HG03066 (cell line): ENCODE measurements at regions not wholly inside any gene's neighbourhood (a gene's known extent, or its start where the extent isn't known, plus 50 kb on each side); places are given as distances from the start of the nearest gene placed in this dataset.
"Not testable (repeated sequence)": the region's sequence is repeated elsewhere in the genome, so short reads cannot be mapped to it uniquely, and the experiment has no call there.

ENCODE experiments used
- ATAC-seq: cut with Tn5 transposase; IDR thresholded peaks from one replicate; pipeline ENCODE4 v1.9.1; 2021; ENCODE audit warnings: low read depth; ENCODE audit not compliant: unreplicated experiment

DNA sequence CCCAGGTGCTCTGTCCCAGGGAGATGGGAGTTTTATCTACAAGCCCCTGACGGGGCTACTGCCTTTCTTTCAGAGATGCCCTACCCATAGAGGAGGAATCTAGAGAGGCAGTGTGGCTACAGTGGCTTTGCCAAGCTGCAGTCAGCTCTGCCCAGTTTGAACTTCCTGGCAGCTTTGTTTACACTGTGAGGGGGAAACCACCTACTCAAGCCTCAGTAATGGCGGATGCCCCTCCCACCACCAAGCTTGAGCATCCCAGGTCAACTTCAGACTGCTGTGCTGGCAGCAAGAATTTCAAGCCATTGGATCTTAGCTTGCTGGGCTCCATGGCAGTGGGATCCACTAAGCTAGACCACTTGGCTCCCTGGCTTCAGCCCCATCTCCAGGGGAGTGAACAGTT lies 53.1 kb upstream of the TMEM252 start:
- not testable (repeated sequence) for ATAC-seq

DNA sequence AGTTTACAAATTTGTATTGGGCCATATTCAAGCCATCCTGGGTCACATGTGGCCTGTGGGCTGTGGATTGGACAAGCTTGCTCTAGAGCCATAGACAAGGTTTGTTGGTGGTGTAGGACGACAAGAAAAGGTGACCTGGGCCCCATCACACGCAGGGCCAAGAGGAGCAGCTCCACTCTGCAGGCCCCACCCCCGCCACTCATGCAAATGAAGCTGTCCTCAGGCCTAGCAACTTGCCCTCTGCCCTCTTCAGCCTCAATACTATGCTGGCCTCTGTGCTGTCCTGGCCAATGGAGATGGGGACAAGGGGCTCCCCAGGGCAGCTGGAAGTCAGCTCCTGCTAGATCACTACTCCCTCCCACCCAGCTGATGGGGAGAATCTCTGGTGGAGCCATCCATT lies 55.2 kb upstream of the TMEM252 start:
- no peak for ATAC-seq

DNA sequence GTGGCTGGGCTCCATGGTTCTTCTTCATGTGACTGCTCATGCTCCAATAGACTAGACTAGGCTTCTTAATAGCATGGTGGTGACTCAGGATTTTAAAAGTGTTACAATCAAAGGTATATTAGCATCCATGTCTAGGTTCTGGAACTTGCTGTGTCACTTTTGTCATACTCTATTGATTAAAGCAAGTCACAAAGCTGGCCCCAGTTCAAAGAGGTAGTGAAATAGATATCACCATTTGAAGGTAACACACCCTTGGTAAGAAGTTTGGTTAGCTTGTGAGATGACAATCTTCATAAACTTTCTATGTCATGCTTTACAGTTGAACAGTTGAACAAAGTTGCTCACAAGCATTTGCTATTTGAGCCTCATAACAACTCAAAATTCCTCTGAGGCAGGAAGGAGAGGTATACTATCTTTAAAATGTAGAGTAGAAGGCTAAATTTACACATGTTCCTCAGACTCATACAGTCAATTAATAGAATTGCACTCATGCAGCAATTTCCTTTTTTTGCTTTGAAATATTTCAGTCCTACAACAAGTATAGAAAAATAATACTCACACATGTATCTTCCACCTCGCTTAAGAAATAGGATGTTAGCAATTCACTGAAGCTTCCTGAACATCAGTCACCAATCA lies 56.8 kb upstream of the TMEM252 start:
- ATAC-seq, result no peak

DNA sequence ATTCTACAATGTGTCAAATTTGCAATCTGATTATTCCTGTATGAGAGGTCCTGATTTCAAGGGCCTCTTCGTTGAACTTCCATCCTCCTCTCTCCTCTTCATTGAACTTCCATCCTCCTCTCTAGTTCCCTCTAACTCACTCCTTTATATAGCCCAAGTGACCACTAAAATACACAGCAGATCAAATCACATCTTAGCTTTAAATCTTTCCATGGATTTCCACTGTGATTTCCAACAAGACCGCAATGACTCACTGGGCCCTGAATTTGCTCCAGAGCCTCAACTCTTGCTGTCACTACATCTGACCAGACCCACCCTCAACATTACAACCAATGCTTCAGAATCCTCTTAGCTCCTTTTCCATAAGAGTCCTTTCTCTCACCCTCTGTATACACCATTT lies 59.1 kb upstream of the TMEM252 start:
- ATAC-seq, result no peak

DNA sequence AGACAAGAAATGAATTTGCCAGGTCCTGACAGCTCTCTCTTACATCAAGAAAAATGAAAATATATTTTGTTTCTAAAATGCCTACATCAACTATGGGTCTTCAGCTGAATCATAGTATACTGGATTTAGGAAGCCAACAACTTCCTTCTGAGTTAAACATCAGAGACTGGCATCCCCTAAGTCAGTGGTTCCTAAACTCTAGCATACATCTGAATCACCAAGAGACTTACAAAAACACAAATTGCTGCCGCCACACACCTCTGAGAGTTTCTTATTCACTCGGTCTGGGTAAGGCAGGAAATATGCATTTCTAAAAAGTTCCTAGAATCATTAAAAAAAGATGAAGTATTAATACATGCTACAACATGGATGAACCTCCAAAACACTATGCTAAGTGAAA lies 60.4 kb upstream of the TMEM252 start:
- no peak for ATAC-seq

DNA sequence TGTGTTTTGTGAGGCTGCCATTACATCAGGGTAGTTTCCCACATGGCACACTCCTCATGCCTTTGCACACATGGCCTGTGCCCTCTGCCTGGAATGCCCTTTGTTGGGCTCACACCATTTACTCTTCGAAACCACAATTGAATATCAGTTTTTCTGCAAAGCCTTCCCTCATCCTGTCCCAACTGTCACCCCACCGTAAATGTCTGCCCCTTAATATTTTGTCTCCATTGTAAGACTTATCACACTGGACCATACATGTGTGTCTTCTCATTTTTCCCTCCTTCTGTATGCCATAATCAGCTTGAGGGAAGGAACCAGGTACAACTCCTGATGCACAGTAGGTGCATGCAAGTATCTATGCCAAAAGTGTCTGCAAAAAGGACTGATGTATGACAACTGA lies 62.7 kb upstream of the TMEM252 start:
- ATAC-seq, result no peak

DNA sequence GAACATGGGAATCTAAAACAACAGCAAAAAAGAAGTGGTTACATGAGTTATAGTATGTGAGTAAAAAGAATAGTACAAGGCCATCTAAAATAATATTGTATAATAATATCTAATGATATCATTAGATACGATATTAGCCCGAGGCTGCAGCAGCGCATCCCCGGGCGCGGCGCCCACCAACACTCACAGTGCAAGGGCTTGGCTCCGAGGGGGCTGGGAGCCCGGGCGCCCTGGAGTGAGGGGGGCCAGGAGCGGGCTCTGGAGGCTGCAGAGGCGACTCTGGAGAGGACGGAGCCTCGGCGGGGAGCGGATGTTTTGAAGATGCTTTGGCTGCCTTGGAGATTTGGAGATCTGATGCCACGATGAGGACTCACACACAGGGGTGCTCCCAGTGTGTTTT lies 68.1 kb upstream of the TMEM252 start:
- ATAC-seq, result no peak

DNA sequence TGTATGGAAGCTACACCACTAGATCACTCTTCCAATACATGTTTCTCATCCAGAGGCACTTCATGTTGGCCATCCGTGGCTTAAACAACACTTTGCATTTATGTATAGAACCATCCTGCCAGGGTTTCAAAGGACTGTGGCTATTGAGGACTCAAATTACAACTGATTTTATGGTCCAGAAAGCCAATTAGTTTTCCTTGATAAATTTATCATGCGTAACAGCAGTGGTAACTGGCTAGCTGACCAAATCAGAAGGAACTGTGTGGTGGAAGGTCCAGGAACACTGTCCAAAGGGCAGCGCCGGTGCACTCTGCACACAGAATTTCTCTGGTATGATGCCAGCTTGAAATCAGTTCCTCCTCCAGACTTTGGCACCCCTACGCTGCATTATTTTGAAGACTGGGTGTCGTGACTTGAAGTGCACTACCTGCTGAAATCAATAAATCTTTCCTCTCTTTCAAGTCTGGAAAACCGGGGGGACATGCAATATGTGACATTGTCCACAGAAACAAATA lies 69.3 kb upstream of the TMEM252 start:
- no peak for ATAC-seq

DNA sequence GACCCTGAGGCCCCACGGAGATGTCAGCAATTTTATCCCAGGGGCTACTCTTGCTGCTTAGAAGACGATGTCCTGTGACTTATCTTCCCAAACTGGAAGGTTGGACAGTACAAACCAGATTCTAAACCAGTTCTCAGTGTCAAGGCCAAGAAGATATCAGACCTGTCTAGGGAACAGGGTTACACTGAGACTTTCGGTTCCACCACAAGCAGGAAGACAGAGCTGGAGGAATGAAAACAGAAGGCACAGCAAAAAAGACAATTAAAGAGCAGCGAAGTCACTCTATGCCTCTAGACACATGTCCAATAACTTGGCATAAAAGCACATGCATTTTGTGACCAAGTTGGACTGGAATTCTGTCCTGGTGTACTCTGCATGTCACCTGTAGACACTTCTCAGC lies 73.4 kb upstream of the TMEM252 start:
- ATAC-seq, result no peak

DNA sequence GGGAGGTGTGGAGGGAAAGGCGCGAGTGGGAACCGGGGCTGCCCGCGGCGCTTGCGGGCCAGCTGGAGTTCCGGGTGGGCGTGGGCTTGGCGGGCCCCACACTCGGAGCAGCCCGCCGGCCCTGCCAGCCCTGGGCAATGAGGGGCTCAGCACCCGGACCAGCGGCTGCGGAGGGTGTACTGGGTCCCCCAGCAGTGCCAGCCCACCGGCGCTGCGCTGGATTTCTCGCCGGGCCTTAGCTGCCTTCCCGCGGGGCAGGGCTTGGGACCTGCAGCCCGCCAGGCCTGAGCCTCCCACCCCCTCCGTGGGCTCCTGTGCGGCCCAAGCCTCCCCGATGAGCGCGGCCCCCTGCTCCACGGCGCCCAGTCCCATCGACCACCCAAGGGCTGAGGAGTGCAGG lies 76.3 kb upstream of the TMEM252 start:
- ATAC-seq, result not testable (repeated sequence)

DNA sequence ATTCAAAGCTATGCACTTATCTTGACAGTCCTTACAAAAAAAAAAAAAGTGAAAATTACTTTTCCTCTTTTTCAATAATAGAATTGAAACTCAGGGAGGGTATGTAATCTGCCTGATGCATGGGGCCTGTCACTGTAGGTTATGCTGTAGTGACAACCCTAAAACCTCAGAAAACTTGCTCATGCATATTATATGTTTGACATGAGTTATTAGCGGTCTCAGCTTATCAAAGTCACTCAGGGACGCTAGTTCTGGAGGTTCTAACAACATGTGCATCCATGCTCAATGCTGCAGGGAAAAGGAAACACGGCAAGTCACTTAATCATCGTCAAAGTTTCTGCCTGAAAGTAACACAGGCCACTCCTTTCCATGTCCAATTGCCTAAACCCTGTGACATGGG lies 78.4 kb upstream of the TMEM252 start:
- no peak for ATAC-seq

DNA sequence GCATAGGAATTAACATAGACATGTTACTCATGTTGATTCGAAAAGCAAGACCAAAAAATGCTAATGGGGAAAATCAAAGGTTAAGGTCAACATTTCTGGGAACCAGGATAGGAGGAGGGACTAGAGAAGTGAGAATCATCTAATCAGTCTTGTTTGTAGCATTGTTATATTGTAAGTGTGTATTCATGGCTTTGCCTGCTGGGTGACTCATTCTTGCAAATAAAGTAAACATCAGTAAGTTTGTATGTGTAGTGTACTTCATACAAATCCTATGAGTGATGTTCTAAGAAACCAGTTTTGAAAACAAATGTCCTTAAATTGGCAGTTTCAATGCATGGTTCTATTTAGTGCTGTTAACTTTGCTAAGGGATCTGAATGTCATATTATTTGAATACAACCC lies 79.0 kb upstream of the TMEM252 start:
- no peak for ATAC-seq

DNA sequence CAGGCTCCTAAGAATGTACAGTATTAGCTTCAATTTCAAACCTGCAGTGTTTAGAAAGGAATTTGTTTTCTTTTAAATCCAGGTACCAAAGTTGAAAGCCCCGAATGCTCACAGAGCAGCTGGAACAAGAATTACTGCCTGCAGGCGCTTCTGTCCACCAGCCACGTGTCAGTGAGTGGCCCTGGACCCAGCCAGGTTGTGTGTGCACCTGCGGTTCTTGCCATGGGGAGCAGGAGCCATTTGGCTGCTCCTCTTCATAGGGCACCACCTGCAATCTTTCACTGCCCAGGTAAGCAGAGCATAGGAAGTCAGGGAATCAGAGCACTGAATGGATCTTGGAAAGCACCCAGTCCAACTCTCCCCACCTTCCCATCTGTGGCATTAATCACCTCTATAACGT lies 79.5 kb upstream of the PIP5K1B start:
- ATAC-seq, result no peak

DNA sequence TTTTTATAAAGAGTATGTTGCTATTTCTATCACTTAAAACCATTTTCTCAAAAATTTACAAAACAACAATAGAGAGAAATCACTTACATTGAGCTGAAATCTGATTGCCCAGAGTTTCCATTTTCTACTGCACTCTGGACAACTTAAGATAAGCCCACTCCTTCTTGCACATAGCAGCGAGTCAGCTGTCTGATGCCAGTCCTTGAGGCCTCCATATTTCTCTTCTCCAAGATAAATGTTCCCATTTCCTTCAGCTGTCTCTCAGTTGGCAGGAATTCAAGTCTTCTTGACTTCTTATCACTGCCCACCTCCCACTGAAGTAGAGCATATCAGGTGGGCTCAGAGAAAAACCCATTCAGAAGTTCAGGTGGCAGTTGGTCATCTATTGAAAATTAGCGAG lies 78.5 kb upstream of the PIP5K1B start:
- ATAC-seq, result no peak

DNA sequence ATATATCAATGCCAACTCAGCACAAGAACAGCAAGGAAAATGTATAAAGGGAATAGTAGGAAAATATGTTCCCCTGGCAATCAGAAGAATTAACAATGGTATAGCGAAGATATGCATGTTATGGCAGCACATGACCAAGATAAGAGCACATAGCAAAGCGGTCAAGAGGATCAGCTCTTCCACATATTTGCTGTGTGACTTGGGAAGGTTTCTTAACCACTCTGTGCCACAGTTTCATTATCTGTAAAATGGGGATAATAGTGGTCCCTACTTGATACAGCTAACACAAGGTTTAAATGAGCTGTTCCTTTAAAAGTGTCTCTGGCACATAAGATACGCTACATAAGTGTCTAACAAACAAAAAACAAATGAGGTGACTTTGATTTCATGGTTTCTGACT lies 77.9 kb upstream of the PIP5K1B start:
- ATAC-seq, result no peak

DNA sequence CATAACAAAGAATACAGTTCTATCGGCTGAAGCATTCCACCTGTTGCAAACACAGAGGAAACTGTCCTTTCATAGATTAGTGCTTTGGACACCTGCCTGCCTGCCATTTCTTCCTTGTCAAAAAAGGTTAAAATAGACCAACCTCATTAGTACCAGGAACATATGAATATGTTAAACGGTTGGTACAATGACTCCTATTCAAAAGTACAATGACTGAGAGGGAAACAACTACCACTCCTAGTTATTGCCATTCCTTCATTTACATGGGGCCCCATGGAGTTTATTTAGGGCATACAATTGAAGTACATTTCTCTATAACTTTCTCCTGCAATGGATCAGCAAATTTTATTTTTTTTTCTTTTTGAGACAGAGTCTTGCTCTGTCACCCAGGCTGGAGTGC lies 77.4 kb upstream of the PIP5K1B start:
- ATAC-seq, result no peak

DNA sequence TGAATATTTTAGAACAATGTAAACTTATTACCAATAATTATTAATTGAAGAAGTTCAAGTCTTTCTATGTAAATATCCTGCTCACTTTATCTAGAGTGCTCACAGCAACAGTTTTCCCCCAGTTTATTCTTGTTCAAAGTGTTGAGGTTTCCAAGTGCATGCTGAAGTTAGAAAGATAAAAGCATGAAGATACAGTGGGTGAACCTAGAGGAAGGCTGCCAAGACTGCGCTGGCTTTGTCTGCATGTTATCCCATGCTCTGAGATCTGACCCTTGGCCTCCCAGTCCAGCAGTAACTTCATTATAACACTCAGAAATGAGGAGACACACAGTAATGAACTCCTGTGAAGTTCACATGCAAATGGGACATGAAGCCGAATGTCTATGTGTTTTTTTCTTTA lies 76.0 kb upstream of the PIP5K1B start:
- no peak for ATAC-seq

DNA sequence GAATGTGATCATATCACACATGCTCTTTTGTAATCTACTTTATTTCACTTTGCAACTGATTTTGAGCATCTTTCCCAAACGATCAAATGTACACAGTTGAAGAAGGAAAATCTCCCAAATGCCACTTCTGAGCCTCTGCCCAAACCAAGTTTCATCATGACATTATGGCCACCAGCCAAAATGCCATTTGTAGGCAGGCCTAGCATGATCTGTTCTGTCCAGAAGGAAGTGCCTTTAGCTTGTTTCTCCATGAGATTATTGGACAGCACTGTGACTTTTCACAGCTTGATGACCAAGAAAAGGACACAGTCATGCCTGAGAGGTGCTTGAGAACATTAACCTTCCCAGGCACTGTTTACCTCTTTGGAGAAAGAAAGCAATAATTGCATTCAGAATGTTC lies 73.2 kb upstream of the PIP5K1B start:
- ATAC-seq, result no peak

DNA sequence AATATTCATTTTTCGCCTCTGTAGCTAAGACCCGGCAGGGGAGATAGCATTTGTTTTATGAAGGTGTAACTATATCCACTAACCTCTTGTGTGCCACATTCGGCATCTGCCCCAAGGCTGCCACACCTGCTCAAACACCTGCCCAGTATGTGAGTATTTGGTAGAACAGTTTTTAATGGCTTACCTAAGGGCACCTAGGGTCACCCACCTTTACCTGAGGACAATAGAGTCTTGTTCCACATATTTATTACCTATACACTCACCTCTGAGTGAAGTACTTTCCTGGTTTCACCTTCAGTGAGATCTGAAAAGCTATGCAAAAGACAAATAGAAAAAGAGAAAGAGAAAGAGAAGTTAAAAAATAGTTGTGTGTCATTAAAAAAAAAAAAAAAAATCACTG lies 68.0 kb upstream of the PIP5K1B start:
- ATAC-seq, result no peak

DNA sequence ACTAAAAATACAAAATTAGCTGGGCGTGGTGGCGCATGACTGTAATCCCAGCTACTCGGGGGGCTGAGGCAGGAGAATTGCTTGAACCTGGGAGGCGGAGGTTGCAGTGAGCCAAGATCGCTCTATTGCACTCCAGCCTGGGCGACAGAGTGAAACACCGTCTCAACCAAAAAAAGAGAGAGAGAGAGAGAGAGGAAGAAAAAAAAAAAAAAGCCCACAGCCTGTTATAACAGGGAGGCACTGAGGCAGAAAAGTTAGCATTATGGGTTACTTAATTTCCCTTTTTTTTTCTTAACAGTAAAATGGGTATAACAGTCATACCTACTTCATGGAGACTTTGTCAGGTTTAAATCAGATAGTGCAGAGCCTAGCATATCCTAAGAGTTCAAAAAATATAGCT lies 65.8 kb upstream of the PIP5K1B start:
- ATAC-seq, result not testable (repeated sequence)

DNA sequence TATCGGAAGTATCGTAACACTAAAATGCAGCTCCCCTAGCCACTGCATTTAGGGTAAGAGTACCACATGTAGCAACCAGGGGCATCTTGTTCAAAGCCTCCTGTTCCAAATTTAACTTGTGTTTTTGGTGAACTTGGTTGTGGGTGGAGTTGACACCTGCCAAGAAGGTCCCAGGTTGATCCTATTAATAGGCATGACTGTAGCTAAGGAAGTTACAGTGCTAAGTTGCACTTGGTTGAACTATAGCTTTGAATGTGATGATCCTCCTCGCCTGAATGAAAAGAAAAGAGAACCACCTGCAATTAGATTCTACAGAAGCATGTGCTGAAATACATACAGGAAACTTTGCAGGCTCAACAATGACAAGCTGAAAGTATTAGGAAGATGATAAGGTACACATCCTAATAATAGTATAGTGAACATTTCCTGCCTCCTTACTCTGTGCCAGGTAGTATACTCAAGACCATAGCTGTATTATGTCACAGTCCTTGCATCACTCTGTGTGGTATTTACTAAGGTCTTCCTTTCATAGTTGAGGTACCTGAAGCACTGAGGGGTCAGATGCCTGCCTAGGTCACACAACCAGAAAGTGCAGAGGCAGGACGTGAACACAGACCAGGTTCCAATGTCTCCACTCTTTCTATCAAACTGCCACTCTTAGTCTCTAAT lies 64.5 kb upstream of the PIP5K1B start:
- no peak for ATAC-seq
